Retina (tissue), 1 donor: ENCODE measurements at regions not wholly inside any gene's neighbourhood (a gene's known extent, or its start where the extent isn't known, plus 50 kb on each side); places are given as distances from the start of the nearest gene placed in this dataset.

Experiments
- DNase-seq: peaks from one replicate; pipeline ENCODE4 v3.0.0-alpha.2; 2016

- no peak for DNase-seq
Observed at GRCh38 chr10:9733766-9734165, 1283.9 kb upstream of the CELF2 start.

DNA sequence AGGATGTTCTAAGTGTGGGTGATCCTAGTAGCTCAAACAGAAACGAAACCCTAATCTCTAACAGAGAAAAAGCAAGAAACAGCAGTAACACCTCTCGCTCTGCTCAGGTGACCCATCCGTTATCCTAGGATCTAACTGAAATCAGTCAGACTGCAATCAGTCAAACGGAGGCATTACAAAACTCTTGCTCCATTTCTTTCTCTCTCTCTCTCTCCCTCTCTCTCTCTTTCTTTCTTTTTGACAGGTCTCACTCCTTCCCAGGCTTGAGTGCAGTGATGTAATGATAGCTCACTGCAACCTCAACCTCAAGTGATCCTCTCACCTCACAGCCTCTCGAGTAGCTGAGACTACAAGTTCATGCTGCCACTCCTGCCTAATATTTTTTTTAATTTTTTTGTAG, 1283.5 kb upstream of the CELF2 start:
- no peak for DNase-seq

- no peak for DNase-seq
Observed at GRCh38 chr10:9735731-9736130, 1281.9 kb upstream of the CELF2 start.

- no peak for DNase-seq
Observed at GRCh38 chr10:9743639-9744038, 1274.0 kb upstream of the CELF2 start.

- no peak for DNase-seq
Observed at GRCh38 chr10:9745158-9745557, 1272.5 kb upstream of the CELF2 start.

GRCh38 chr10:9757176-9757575, 1260.5 kb upstream of the CELF2 start:
- DNase-seq = no peak

- DNase-seq = no peak
Observed at GRCh38 chr10:9759596-9759995, 1258.1 kb upstream of the CELF2 start.

- no peak for DNase-seq
Observed at GRCh38 chr10:9762966-9763656, 1254.6 kb upstream of the CELF2 start.

GRCh38 chr10:9766762-9767161, 1250.9 kb upstream of the CELF2 start:
- no peak for DNase-seq

DNA sequence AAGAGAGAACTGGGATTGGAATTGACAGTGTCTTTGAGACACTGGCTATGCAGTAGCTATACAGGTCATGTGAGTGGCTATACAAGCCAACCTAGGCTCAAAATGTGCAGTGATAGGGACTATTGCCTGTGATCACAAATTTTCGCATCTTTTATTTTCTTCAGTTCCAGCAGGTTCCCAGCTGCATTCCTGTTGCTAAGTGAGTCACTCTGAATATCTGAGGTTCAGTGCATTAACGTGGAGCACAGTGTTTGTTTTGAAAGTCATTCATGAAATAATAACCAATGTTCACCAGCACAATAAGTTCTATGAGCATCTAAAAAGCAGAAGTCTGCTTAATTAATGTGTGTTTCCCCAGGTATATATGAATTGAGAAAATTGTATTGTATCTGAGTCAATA, 1236.0 kb upstream of the CELF2 start:
- no peak for DNase-seq

- no peak for DNase-seq
Observed at GRCh38 chr10:9786101-9786500, 1231.6 kb upstream of the CELF2 start.

DNA sequence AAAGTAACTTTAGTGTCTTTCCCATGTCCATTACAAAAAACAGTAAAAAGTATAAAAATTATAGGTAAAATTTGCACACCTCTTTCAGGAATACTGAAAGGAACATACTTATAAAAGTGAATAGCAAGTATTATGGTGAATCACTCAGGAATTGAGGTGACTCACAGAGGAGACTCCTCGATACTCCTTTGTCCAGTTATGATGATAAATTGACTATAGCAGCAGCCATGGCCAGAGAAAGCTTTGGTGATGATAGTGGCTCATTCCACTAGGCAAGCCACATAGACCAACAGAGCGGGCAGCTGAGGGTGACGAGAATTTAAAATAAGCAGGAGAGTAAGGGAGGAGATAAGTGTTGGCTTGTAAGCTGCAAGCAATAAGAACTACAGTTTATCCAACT, 1231.1 kb upstream of the CELF2 start:
- DNase-seq = no peak

- no peak for DNase-seq
Observed at GRCh38 chr10:9789996-9790395, 1227.7 kb upstream of the CELF2 start.

- DNase-seq = no peak
Observed at GRCh38 chr10:9792181-9792580, 1225.5 kb upstream of the CELF2 start.

DNA sequence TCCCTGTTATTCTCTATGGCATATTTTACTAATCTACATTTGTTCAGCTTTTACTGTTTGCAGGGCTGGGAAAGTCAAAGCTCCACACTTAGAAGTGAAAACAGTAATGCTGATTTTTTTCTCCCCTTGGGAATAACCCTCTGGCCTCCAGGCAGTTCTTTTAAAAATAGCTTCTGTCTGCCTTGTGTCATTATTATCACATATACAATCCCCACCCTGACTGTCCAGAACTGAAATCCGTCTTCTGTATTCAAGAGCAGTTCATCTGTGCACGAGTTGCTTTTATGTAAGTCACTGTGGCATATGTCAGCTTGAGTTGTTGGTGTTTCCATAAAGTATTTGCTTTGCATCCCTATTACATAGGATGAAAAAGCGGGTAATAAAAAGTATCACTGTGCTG, 1221.1 kb upstream of the CELF2 start:
- no peak for DNase-seq

DNA sequence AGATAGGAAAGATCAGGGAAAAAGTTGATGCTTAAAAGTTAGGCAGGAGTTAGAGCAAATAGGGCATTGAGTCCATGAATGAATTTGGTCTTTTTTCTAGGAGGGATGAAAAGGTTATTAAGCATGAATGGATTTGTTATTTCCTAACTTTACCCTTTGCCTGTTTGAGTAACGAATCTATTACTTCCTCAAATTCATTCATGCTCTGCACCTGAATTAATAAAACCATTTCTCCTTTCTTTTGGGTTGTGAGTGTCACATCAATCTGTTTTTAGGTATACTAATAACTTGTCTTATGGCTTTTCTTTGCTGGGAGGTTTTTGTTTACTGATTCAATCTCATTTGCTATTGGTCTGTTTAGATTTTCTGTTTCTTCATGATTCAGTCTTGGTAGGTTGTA, 1217.7 kb upstream of the CELF2 start:
- no peak for DNase-seq

- no peak for DNase-seq
Observed at GRCh38 chr10:9800571-9800970, 1217.1 kb upstream of the CELF2 start.

DNA sequence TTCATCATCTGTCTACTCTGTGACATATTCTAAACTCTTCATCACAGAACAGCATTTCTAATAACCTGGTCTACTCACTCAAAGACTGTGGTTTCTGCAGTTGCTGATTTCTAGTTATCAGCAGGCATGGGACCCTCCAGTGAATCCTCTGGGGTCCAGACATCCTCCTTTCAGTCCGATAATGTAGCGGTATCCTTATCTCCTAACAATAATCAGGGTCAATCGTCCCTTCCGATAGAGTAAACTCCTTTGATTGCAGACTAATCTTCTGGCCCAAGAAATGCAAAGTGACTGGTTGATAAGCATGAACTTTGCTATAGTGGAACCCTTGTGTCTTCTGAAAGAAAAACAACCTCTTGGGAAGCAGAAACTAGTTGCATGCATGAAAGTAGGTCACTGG, 1209.8 kb upstream of the CELF2 start:
- DNase-seq = no peak

DNA sequence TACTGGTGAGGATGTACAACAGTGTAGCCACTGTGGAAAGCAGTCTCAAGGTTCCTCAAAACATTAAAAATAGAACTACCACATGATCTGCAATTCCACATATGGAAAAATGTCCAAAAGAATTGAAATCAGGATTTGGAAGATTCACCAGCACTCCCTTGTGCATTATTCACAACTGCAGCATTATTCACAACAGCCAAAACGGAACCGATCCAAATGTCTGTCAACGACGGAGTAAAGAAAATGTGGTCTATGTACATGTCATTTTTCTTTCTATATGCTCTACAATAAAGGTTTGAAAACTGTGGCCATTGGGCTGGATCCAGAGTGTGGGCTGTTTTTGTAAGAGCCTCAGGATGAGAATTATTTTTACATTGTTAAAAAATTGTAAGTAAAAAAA, 1206.1 kb upstream of the CELF2 start:
- DNase-seq = no peak

DNA sequence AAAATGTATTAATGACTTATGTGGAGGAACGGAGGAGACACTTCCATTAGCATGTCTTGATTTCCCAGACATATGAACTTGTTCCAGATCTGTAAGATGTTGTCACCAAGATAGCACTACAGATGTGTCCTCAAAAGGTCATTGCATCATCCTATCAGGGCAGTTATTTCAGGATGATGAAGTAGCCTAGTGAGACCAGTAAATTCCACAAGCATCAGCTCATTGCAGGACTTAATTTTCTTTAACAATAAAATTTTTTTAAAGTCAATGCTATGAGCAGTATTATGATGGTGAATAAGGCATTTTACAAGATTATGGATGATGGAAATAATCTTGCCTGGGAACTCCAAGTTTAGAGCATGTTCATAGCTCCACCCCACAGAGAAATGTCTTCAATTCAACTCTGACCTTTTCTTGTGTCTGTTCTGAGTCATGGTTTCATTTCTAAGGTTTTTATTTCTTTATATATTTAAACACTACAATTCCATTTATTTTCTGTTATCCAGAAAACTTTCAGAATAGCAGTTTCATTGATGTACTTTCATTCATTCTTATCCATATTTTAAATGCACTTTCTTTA, 1203.3 kb upstream of the CELF2 start:
- DNase-seq = no peak

DNA sequence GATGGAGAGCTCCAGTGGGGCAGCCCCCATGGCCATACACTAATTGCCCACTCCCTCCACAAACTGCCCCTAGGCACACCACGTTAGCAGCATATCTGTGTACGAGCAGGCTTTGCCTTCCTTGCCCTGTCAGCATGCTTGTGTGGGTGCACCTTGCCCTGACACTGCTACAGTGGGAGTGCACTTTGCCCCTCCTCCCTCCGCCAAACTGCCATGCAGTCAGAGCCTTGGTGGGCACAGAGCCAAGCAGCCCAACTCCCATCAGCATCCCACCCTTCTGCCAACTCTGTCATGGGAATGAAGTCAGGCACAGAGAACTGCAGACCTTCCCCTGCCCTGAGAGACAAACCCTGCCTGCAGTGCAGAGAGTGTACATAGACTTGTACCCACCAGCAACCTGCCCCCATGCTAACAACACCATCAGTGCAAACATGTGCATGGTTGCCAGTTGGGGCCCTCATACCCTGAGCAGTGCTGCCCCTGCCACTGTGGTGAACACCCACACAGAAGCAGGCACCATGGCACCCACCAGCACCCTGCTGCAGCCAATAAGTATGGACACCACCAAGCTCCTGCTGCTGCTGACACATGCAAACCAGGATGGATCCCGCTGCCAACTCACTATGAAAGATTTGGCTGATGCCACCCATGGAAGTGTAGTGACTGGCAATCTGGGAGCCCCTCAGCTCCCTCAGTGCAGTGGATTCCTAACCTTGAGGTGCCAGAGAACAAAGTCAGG, 1197.7 kb upstream of the CELF2 start:
- no peak for DNase-seq

DNA sequence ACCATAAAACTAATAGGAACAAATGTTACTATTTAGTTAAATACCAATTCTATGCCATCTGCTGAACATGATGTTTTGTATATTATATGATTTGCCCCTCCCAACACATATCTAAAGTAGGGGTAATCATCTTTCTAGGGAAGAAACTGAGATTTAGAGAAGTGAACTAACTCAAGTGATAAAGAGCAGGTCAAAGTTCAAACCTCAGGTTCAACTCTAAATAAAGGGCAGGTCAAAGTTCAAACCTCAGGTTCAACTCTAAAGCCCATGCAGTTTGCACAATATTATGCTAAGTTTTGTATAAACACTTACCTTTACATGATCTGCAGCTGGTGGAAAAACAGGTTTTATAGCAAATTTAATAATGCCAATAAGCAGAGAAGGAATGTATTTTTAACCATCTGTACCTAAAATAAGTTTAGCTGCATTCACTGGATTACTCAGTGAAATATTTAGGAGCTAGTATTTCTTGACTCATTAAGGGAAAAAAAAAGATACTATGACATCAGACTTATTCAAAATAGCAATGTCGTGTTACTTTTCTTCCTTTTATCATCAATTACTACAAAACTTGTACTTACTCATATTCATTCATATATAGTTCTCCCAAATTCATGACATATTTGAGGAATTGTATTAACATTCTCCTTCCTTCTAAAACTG, 1194.3 kb upstream of the CELF2 start:
- DNase-seq = no peak

DNA sequence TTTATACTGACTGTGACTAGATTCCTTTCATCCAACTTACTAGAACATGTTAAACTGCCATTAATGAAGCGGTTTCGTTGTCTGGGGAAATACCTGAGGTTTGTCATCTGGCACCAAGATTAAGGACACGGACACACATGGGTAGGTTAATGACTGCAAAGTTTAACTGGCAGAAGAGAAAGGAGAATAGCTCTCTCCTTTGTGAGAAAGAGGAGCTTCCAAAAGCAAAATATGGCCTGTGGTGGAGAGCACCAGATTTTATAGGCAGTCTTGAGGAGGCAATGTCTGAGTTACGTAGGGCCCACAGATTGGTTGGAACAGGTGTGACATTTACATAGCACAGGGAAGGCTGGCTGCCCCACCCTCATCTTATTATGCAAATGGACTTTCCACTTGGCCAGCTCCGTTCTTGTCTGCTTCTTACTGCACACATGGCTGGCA, 1193.0 kb upstream of the CELF2 start:
- no peak for DNase-seq

GRCh38 chr10:9825491-9826018, 1192.1 kb upstream of the CELF2 start:
- DNase-seq = no peak
